Naive B cell (primary cell): ENCODE measurements at regions not wholly inside any gene's neighbourhood (a gene's known extent, or its start where the extent isn't known, plus 50 kb on each side); places are given as distances from the start of the nearest gene placed in this dataset.
A peak's percentile ranks its signal among the peaks of the same experiment; 100 is the strongest.
"Not testable (repeated sequence)": the region's sequence is repeated elsewhere in the genome, so short reads cannot be mapped to it uniquely, and the experiment has no call there.

Experiments used
- ATAC-seq, 2 donors: fragments of 150-1000 bp; cut with Tn5 transposase; 2 replicates each; pipeline ENCODE4 v1.10.0; 2021; ENCODE audit warnings: low read depth in 2 of 2, mild to moderate bottlenecking in 2 of 2, moderate library complexity in 2 of 2
- DNase-seq: peaks from one replicate; pipeline ENCODE4 v3.0.0; 2022
- H3K27ac Mint-ChIP-seq, 6 donors: one replicate each; pipeline ENCODE4 v1.8.0; 2020 to 2022; ENCODE audit warnings: mild to moderate bottlenecking in 6 of 6, mixed read lengths in 6 of 6, moderate library complexity in 5 of 6, inconsistent platforms in 2 of 6
- H3K27me3 Mint-ChIP-seq, 3 donors: one replicate each; pipeline ENCODE4 v1.8.0; 2021 to 2022; ENCODE audit warnings: mixed read lengths in 3 of 3, mild to moderate bottlenecking in 1 of 3
- H3K36me3 Mint-ChIP-seq, 2 donors: one replicate each; pipeline ENCODE4 v1.8.0; 2020 to 2022; ENCODE audit warnings: mixed read lengths in 2 of 2, inconsistent platforms in 1 of 2, mild to moderate bottlenecking in 1 of 2
- H3K4me1 Mint-ChIP-seq, 3 donors: one replicate each; pipeline ENCODE4 v1.8.0; 2020 to 2022; ENCODE audit warnings: mixed read lengths in 3 of 3, inconsistent platforms in 1 of 3, mild to moderate bottlenecking in 1 of 3, moderate library complexity in 1 of 3
- H3K4me3 Mint-ChIP-seq, 8 donors: one replicate each; pipeline ENCODE4 v1.8.0; 2020 to 2022; ENCODE audit warnings: mild to moderate bottlenecking in 8 of 8, mixed read lengths in 8 of 8, moderate library complexity in 8 of 8, inconsistent platforms in 2 of 8
- H3K9me3 Mint-ChIP-seq, 7 donors: one replicate each; pipeline ENCODE4 v1.8.0; 2020 to 2022; ENCODE audit warnings: mixed read lengths in 7 of 7, mild to moderate bottlenecking in 5 of 7, inconsistent platforms in 2 of 7, moderate library complexity in 1 of 7

DNA sequence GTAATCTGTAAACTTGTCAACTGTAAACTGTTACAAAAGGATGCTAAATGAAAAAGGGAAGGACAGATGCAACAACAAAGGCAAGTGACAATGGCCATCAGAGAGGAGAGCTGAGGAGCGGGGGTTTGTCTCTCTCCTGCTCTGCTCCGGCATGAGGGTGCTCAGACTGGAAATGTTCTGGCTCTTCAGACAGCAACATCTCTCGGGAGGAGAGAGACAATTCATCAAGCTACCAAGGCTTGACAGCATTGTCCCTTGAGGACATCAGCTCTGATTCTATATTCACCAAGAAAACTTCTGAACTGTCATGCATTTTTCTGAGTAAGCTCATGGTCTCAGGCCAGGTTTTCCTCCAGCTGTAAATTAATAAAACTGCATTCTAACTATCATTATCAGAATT is 408.2 kb downstream of the IGSF11 start:
- H3K4me1 Mint-ChIP-seq = no peaks in the 10 kb centered on the region
- ATAC-seq = no peak
- H3K36me3 Mint-ChIP-seq = no peaks in the 10 kb centered on the region
- DNase-seq = no peak
- H3K4me3 Mint-ChIP-seq = no peak overlapping the region
- H3K27me3 Mint-ChIP-seq = no peaks in the 10 kb centered on the region
- no peak overlapping the region for H3K27ac Mint-ChIP-seq
- H3K9me3 Mint-ChIP-seq = peaks cover 0 to 3% (median 0%) of the 10 kb centered on the region in 7 donors

GRCh38 chr3:118628704-118629341 is 405.8 kb downstream of the IGSF11 start:
- Mint-ChIP-seq H3K27ac (no peak overlapping the region), H3K27me3 (no peaks in the 10 kb centered on the region), H3K4me1 (no peaks in the 10 kb centered on the region), H3K36me3 (no peaks in the 10 kb centered on the region), H3K9me3 (peaks cover 0 to 3% (median 0%) of the 10 kb centered on the region in 7 donors), H3K4me3 (no peak overlapping the region)
- no peak for ATAC-seq
- no peak for DNase-seq

GRCh38 chr3:118629821-118630220 is 404.8 kb downstream of the IGSF11 start:
- no peak overlapping the region for H3K27ac Mint-ChIP-seq
- DNase-seq = no peak
- no peak for ATAC-seq
- H3K4me3 Mint-ChIP-seq = no peak overlapping the region
- peaks cover 0 to 3% (median 0%) of the 10 kb centered on the region in 7 donors for H3K9me3 Mint-ChIP-seq
- H3K36me3 Mint-ChIP-seq = no peaks in the 10 kb centered on the region
- no peaks in the 10 kb centered on the region for H3K4me1 Mint-ChIP-seq
- no peaks in the 10 kb centered on the region for H3K27me3 Mint-ChIP-seq

- ATAC-seq (no peak), DNase-seq (no peak)
- Mint-ChIP-seq H3K36me3 (no peaks in the 10 kb centered on the region), H3K27me3 (peaks cover 0 to 5% (median 0%) of the 10 kb centered on the region in 3 donors), H3K4me1 (no peaks in the 10 kb centered on the region), H3K27ac (no peak overlapping the region), H3K9me3 (peaks cover 0 to 8% (median 0%) of the 10 kb centered on the region in 7 donors), H3K4me3 (no peak overlapping the region)
These were observed 398.9 kb downstream of the IGSF11 start for GRCh38 chr3:118635711-118636110.

DNA sequence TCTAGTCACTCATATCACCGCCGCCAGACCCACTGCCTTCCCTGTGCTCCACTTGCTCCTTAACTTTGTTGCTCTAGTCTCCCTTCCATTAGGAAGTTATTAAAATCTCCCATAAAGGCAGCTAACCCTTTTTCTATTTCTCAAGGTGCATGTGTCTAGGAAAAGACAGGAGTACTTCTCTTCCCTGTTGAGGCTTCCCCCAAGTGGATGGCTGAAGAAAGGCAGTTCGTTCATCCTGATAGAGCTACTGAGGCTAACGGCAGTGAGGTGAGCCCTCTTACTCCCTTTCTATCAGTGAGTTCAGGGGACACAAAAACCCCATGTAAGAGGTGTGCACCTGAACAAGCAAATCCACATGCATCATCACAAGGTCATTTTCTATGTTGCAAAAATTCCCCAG is 397.8 kb downstream of the IGSF11 start:
- DNase-seq (no peak), ATAC-seq (no peak)
- Mint-ChIP-seq H3K4me3 (no peak overlapping the region), H3K4me1 (no peaks in the 10 kb centered on the region), H3K27me3 (peaks cover 0 to 5% (median 0%) of the 10 kb centered on the region in 3 donors), H3K9me3 (peaks cover 0 to 8% (median 0%) of the 10 kb centered on the region in 7 donors), H3K36me3 (no peaks in the 10 kb centered on the region), H3K27ac (no peak overlapping the region)

- H3K36me3 Mint-ChIP-seq = no peaks in the 10 kb centered on the region
- ATAC-seq (no peak), DNase-seq (no peak)
- H3K27ac Mint-ChIP-seq = no peak overlapping the region
- peaks cover 0 to 5% (median 0%) of the 10 kb centered on the region in 3 donors for H3K27me3 Mint-ChIP-seq
- H3K4me1 Mint-ChIP-seq = no peaks in the 10 kb centered on the region
- H3K9me3 Mint-ChIP-seq = peaks cover 0 to 8% (median 0%) of the 10 kb centered on the region in 7 donors
- no peak overlapping the region for H3K4me3 Mint-ChIP-seq
These were observed 396.8 kb downstream of the IGSF11 start for GRCh38 chr3:118637846-118638245.

DNA sequence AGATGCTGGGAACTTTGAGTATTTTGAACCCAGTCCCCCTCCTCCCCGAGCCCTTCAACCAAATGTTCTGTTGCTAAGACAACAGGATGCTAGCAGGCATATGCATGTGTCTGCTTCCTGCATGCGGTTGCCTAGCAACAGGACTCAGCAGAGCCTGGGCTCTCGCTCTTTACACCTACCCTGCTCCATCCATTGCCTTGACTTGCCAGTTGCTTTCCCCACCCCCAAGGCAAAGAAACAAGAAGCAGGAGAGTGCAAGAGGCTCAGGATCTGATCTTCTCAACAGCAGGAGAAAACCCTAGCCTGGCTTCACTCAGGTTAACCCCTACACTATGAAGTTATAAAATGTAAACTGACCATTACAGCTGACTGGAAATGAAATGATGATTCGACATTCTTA is 393.0 kb downstream of the IGSF11 start:
- no peak for ATAC-seq
- DNase-seq = no peak
- Mint-ChIP-seq H3K9me3 (peaks cover 0 to 4% (median 3%) of the 10 kb centered on the region in 7 donors), H3K4me1 (no peaks in the 10 kb centered on the region), H3K27me3 (peaks cover 0 to 3% (median 0%) of the 10 kb centered on the region in 3 donors), H3K4me3 (no peak overlapping the region), H3K36me3 (no peaks in the 10 kb centered on the region), H3K27ac (no peak overlapping the region)

DNA sequence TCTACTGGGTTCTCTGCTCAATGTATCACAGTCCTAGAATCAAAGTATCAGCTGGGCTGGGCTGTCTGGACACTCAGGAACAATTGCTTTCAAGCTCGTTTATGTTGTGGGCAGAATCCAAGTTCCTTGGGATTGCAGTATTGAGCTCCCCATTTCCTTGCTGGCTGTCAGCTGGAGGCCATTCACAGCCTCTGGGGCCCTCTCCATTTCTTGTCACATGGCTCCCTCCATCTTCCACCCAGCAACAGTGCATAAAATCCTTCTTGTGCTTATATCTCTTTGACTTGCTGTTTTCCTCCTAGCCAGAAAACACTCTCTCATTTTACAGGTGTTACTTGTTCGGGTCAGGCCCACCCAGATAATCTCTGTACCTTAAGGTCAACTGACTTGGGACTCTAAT is 363.5 kb downstream of the IGSF11 start:
- Mint-ChIP-seq H3K36me3 (no peaks in the 10 kb centered on the region), H3K4me3 (no peak overlapping the region), H3K27ac (no peak overlapping the region), H3K9me3 (peaks cover 0 to 9% (median 0%) of the 10 kb centered on the region in 7 donors), H3K4me1 (no peaks in the 10 kb centered on the region), H3K27me3 (no peaks in the 10 kb centered on the region)
- no peak for ATAC-seq
- DNase-seq = no peak

- Mint-ChIP-seq H3K4me1 (no peaks in the 10 kb centered on the region), H3K27ac (no peak overlapping the region), H3K4me3 (no peak overlapping the region), H3K27me3 (no peaks in the 10 kb centered on the region), H3K36me3 (no peaks in the 10 kb centered on the region), H3K9me3 (peaks cover 0 to 9% (median 0%) of the 10 kb centered on the region in 7 donors)
- ATAC-seq = no peak
- no peak for DNase-seq
These were observed 359.3 kb downstream of the IGSF11 start for GRCh38 chr3:118675305-118675704.

DNA sequence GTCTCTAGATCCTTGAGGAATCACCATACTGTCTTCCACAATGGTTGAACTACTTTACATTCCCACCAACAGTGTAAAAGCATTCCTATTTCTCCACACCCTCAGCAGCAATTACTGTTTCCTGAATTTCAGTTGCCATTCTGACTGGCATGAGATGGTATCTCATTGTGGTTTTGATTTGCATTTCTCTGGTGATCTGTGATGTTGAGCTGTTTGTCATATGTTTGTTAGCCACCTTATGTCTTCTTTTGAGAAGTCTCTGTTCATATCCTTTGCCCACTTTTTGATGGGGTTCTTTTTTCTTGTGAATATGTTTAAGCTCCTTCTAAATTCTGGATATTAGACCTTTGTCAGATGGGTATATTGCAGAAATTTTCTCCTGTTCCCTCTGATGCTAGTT is 356.0 kb downstream of the IGSF11 start:
- not testable (repeated sequence) for ATAC-seq, H3K36me3 Mint-ChIP-seq, H3K27me3 Mint-ChIP-seq, H3K4me1 Mint-ChIP-seq, H3K27ac Mint-ChIP-seq, DNase-seq, H3K4me3 Mint-ChIP-seq
- H3K9me3 Mint-ChIP-seq = peaks cover 0 to 13% (median 2%) of the 10 kb centered on the region in 7 donors

GRCh38 chr3:118682921-118683320 is 351.7 kb downstream of the IGSF11 start:
- H3K4me1 Mint-ChIP-seq = no peaks in the 10 kb centered on the region
- H3K9me3 Mint-ChIP-seq = peaks cover 0 to 10% (median 2%) of the 10 kb centered on the region in 7 donors
- H3K4me3 Mint-ChIP-seq = no peak overlapping the region
- no peaks in the 10 kb centered on the region for H3K36me3 Mint-ChIP-seq
- ATAC-seq = no peak
- no peak overlapping the region for H3K27ac Mint-ChIP-seq
- peaks cover 0 to 5% (median 0%) of the 10 kb centered on the region in 3 donors for H3K27me3 Mint-ChIP-seq
- no peak for DNase-seq

- ATAC-seq = no peak
- DNase-seq = no peak
- peaks cover 0 to 5% (median 0%) of the 10 kb centered on the region in 3 donors for H3K27me3 Mint-ChIP-seq
- H3K4me3 Mint-ChIP-seq = no peak overlapping the region
- peaks cover 0 to 10% (median 2%) of the 10 kb centered on the region in 7 donors for H3K9me3 Mint-ChIP-seq
- H3K27ac Mint-ChIP-seq = no peak overlapping the region
- no peaks in the 10 kb centered on the region for H3K36me3 Mint-ChIP-seq
- no peaks in the 10 kb centered on the region for H3K4me1 Mint-ChIP-seq
These were observed 351.0 kb downstream of the IGSF11 start for GRCh38 chr3:118683636-118684035.

GRCh38 chr3:118688396-118688884 is 346.2 kb downstream of the IGSF11 start:
- H3K27me3 Mint-ChIP-seq = no peaks in the 10 kb centered on the region
- no peaks in the 10 kb centered on the region for H3K36me3 Mint-ChIP-seq
- no peaks in the 10 kb centered on the region for H3K9me3 Mint-ChIP-seq
- no peaks in the 10 kb centered on the region for H3K4me1 Mint-ChIP-seq
- no peak overlapping the region for H3K4me3 Mint-ChIP-seq
- DNase-seq (no peak), ATAC-seq (no peak)
- no peak overlapping the region for H3K27ac Mint-ChIP-seq

DNA sequence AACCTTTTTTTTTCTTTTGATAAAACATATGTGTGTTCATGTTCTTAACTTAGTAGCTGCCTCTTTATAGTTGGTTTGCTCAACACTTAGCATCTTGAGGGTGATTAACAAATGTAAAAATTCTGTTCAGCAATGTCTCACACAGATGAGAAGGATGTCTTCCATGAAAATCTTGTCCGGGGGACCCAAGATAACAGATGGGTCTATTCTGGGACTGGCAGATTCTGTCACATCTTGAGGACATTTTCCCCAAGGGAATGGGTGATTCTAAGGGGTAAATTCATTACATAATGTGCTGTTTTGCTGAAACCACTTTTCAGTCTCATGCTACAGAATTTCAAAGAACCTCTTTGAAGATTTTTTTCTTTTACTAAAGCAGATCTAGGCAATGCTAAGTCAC is 342.2 kb downstream of the IGSF11 start:
- Mint-ChIP-seq H3K27me3 (no peaks in the 10 kb centered on the region), H3K4me3 (no peak overlapping the region), H3K27ac (peak overlapping the region in 1 of 6 donors; percentile 4), H3K9me3 (peaks cover 0 to 13% (median 6%) of the 10 kb centered on the region in 7 donors), H3K4me1 (no peaks in the 10 kb centered on the region), H3K36me3 (no peaks in the 10 kb centered on the region)
- DNase-seq (no peak), ATAC-seq (no peak)
